Liver (tissue), 7 donors: ENCODE measurements at regions not wholly inside any gene's neighbourhood (a gene's known extent, or its start where the extent isn't known, plus 50 kb on each side); places are given as distances from the start of the nearest gene placed in this dataset.

Source experiments
- DNase-seq: peaks from one replicate; pipeline ENCODE4 v3.0.0-alpha.2; 2017; ENCODE audit warnings: low spot score
- H3K27ac ChIP-seq, 2 donors: one replicate each; pipeline ENCODE4 v1.7.0; 2013; ENCODE audit warnings: inconsistent platforms in 2 of 2, low read length in 2 of 2, control low read depth in 1 of 2, low read depth in 1 of 2, mild to moderate bottlenecking in 1 of 2
- H3K27me3 ChIP-seq, 4 donors: one replicate each; pipeline versions ENCODE4 v1.6.1 to v1.7.0; 2013; ENCODE audit warnings: low read length in 3 of 4, inconsistent platforms in 1 of 4, mild to moderate bottlenecking in 1 of 4, moderate library complexity in 1 of 4; ENCODE audit not compliant: control insufficient read depth in 4 of 4, insufficient read depth in 4 of 4
- H3K36me3 ChIP-seq, 4 donors: one replicate each; pipeline versions ENCODE4 v1.6.1 to v1.7.0; 2013; ENCODE audit warnings: low read length in 3 of 4, mild to moderate bottlenecking in 3 of 4, low read depth in 1 of 4, moderate library complexity in 1 of 4; ENCODE audit not compliant: control insufficient read depth in 4 of 4, insufficient read depth in 3 of 4
- H3K4me1 ChIP-seq, 4 donors: one replicate each; pipeline versions ENCODE4 v1.6.1 to v1.7.0; 2013; ENCODE audit warnings: low read length in 3 of 4, mild to moderate bottlenecking in 3 of 4, moderate library complexity in 1 of 4; ENCODE audit not compliant: control insufficient read depth in 4 of 4, insufficient read depth in 4 of 4
- H3K4me3 ChIP-seq, 3 donors: one replicate each; pipeline versions ENCODE4 v1.6.1 to v1.7.0; 2013; ENCODE audit warnings: low read length in 3 of 3, control low read depth in 1 of 3, low read depth in 1 of 3, mild to moderate bottlenecking in 1 of 3
- H3K9ac ChIP-seq, 2 donors: one replicate each; pipeline ENCODE4 v1.7.0; 2013; ENCODE audit warnings: low read length in 2 of 2, mild to moderate bottlenecking in 2 of 2, moderate library complexity in 2 of 2, control low read depth in 1 of 2, low read depth in 1 of 2
- H3K9me3 ChIP-seq, 4 donors: one replicate each; pipeline versions ENCODE4 v1.6.1 to v1.7.0; 2013; ENCODE audit warnings: low read length in 3 of 4; ENCODE audit not compliant: control insufficient read depth in 4 of 4
- ATF3 ChIP-seq: IDR thresholded peaks from 2 replicates; pipeline ENCODE4 v1.6.1; 2016; ENCODE audit warnings: antibody characterized with exemption
- EGR1 ChIP-seq, 2 donors: IDR thresholded peaks; 2 replicates each; pipeline ENCODE4 v1.6.1; 2016 to 2018; ENCODE audit warnings: antibody characterized with exemption in 2 of 2, low read depth in 2 of 2
- FOXA1 ChIP-seq: IDR thresholded peaks from 2 replicates; pipeline ENCODE4 v1.6.1; 2016; ENCODE audit warnings: antibody characterized with exemption
- GABPA ChIP-seq, 2 donors: IDR thresholded peaks in 1 of 2; conservative IDR thresholded peaks in 1 of 2; 2 replicates each; pipeline ENCODE4 v1.6.1; 2016; ENCODE audit warnings: antibody characterized with exemption in 2 of 2, mild to moderate bottlenecking in 1 of 2, moderate library complexity in 1 of 2
- HNF4A ChIP-seq, 2 donors: conservative IDR thresholded peaks; 2 replicates each; pipeline ENCODE4 v1.6.1; 2016; ENCODE audit warnings: antibody characterized with exemption in 2 of 2, mild to moderate bottlenecking in 2 of 2
- HNF4G ChIP-seq: IDR thresholded peaks from 2 replicates; pipeline ENCODE4 v1.6.1; 2016; ENCODE audit warnings: antibody characterized with exemption
- JUND ChIP-seq, 2 donors: IDR thresholded peaks; 2 replicates each; pipeline ENCODE4 v1.6.1; 2016; ENCODE audit warnings: antibody characterized with exemption in 2 of 2
- NR2F2 ChIP-seq: IDR thresholded peaks from 2 replicates; pipeline ENCODE4 v1.6.1; 2016; ENCODE audit warnings: antibody characterized with exemption
- RAD21 ChIP-seq, 2 donors: IDR thresholded peaks; 2 replicates each; pipeline ENCODE4 v1.6.1; 2016; ENCODE audit warnings: antibody characterized with exemption in 2 of 2, mild to moderate bottlenecking in 2 of 2
- RXRA ChIP-seq, 2 donors: IDR thresholded peaks; 2 replicates each; pipeline ENCODE4 v1.6.1; 2017 to 2018; ENCODE audit warnings: antibody characterized with exemption in 2 of 2, mild to moderate bottlenecking in 1 of 2
- SP1 ChIP-seq: IDR thresholded peaks from 2 replicates; pipeline ENCODE4 v1.6.1; 2018; ENCODE audit warnings: antibody characterized with exemption, mild to moderate bottlenecking
- YY1 ChIP-seq: IDR thresholded peaks from 2 replicates; pipeline ENCODE4 v1.6.1; 2016; ENCODE audit warnings: antibody characterized with exemption, mild to moderate bottlenecking
- WGBS: extraction: QIAGEN DNeasy Blood & Tissue Kit; methylation state at CpG from one replicate; pipeline ENCODE4 v1.1.7; 2013; 5-methylcytosine and 5-hydroxymethylcytosine counted together
- TF ChIP-seq, protein P1 (sequence below): IDR thresholded peaks from 2 replicates; pipeline ENCODE4 v1.6.1; 2016; ENCODE audit warnings: antibody characterized with exemption, mild to moderate bottlenecking
- TF ChIP-seq, protein P2 (sequence below): IDR thresholded peaks from 2 replicates; pipeline ENCODE4 v1.6.1; 2016; ENCODE audit warnings: antibody characterized with exemption
- donor health status: healthy.
- donor health status: healthy.
- donor health status: healthy.
- donor health status: healthy.

DNA sequence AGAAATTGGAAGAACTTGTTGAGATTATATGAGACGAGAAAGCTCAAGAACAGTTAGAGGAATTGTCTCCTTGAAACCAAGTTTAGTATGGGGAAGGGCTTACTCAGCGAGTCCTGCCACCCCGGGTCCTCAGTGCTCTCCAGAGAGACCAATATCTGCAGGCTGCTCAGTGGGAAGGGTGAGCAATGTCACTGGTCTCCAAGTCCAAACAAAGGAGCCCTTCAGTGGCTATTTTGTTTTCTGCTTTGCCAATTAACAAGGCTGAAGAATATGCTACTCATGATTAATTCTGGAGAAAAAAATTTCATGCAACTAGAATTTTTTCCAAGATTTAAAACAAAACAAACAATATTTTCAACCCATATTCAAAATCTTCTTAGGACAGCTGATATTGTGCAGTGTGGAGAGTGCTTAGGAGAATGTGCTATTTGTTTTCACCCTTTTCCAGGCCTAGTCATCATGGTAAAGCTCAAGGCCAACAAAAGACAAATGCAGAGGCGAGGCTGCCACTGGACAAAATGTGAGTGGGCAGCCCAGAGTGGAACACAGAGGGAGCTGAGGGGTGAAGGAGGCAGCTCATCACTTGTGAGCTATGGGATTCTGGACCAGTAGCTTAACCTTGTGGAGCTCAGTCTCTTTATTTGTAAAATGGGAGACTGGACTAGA lies 83.8 kb upstream of the TMEM17 start (continued):
- TF ChIP-seq, protein P1, sequence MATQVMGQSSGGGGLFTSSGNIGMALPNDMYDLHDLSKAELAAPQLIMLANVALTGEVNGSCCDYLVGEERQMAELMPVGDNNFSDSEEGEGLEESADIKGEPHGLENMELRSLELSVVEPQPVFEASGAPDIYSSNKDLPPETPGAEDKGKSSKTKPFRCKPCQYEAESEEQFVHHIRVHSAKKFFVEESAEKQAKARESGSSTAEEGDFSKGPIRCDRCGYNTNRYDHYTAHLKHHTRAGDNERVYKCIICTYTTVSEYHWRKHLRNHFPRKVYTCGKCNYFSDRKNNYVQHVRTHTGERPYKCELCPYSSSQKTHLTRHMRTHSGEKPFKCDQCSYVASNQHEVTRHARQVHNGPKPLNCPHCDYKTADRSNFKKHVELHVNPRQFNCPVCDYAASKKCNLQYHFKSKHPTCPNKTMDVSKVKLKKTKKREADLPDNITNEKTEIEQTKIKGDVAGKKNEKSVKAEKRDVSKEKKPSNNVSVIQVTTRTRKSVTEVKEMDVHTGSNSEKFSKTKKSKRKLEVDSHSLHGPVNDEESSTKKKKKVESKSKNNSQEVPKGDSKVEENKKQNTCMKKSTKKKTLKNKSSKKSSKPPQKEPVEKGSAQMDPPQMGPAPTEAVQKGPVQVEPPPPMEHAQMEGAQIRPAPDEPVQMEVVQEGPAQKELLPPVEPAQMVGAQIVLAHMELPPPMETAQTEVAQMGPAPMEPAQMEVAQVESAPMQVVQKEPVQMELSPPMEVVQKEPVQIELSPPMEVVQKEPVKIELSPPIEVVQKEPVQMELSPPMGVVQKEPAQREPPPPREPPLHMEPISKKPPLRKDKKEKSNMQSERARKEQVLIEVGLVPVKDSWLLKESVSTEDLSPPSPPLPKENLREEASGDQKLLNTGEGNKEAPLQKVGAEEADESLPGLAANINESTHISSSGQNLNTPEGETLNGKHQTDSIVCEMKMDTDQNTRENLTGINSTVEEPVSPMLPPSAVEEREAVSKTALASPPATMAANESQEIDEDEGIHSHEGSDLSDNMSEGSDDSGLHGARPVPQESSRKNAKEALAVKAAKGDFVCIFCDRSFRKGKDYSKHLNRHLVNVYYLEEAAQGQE, result no peak
- TF ChIP-seq HNF4A (conservative IDR thresholded peaks at IDR 0.05), result no peak

- Histone ChIP-seq H3K27me3 (no peaks in the 10 kb centered on the region), H3K27ac (no peak overlapping the region), H3K9ac (no peak overlapping the region), H3K4me1 (no peaks in the 10 kb centered on the region), H3K36me3 (no peaks in the 10 kb centered on the region), H3K9me3 (no peaks in the 10 kb centered on the region), H3K4me3 (no peak overlapping the region)
- 88% methylated on average over 3 of the region's 3 CpGs for WGBS
- no peak for TF ChIP-seq SP1
- TF ChIP-seq RXRA (IDR thresholded peaks at IDR 0.05), result no peak
- TF ChIP-seq, protein P1, result no peak
- no peak for TF ChIP-seq JUND (IDR thresholded peaks at IDR 0.05)
- TF ChIP-seq NR2F2, result no peak
- no peak for TF ChIP-seq RAD21 (IDR thresholded peaks at IDR 0.05)
- TF ChIP-seq EGR1 (IDR thresholded peaks at IDR 0.05; ENCODE audit: low read depth in 2 of 2), result no peak
- no peak for TF ChIP-seq GABPA (IDR thresholded peaks at IDR 0.05 in 1 of 2, conservative IDR thresholded peaks at IDR 0.05 in 1 of 2)
- no peak for TF ChIP-seq ATF3
- TF ChIP-seq HNF4G, result no peak
- no peak for DNase-seq
These were observed 81.6 kb upstream of the TMEM17 start for GRCh38 chr2:62587592-62587991.

- no peak for TF ChIP-seq YY1
- no peak for TF ChIP-seq SP1
- TF ChIP-seq EGR1 (IDR thresholded peaks at IDR 0.05; ENCODE audit: low read depth in 2 of 2), result no peak
- TF ChIP-seq FOXA1, result no peak
- TF ChIP-seq JUND (IDR thresholded peaks at IDR 0.05), result no peak
- TF ChIP-seq, protein P2, sequence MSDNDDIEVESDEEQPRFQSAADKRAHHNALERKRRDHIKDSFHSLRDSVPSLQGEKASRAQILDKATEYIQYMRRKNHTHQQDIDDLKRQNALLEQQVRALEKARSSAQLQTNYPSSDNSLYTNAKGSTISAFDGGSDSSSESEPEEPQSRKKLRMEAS, result no peak
- Histone ChIP-seq H3K9me3 (no peaks in the 10 kb centered on the region), H3K4me3 (no peak overlapping the region), H3K27ac (no peak overlapping the region), H3K9ac (no peak overlapping the region), H3K36me3 (no peaks in the 10 kb centered on the region), H3K4me1 (no peaks in the 10 kb centered on the region), H3K27me3 (no peaks in the 10 kb centered on the region)
- DNase-seq, result no peak
- WGBS, result 91% methylated on average over 2 of the region's 2 CpGs
These were observed 81.0 kb upstream of the TMEM17 start for GRCh38 chr2:62586981-62587380.
